Activated T-cell treated with anti-CD3 and anti-CD28 coated beads, Interleukin-2, amount 50 U/mL, for 72 hours (primary cell): ENCODE measurements at regions not wholly inside any gene's neighbourhood (a gene's known extent, or its start where the extent isn't known, plus 50 kb on each side); places are given as distances from the start of the nearest gene placed in this dataset.
"Not testable (repeated sequence)": the region's sequence is repeated elsewhere in the genome, so short reads cannot be mapped to it uniquely, and the experiment has no call there.

Experiments
- ATAC-seq, 2 donors: fragments of 150-1000 bp; cut with Tn5 transposase; replicated peaks in 1 of 2; 2 replicates each; pipeline ENCODE4 v1.10.0; 2021; ENCODE audit warnings: moderate library complexity in 2 of 2, mild to moderate bottlenecking in 1 of 2
- DNase-seq, 2 donors: peaks; one replicate each; pipeline ENCODE4 v3.0.0; 2021 to 2022; ENCODE audit warnings: mixed read lengths in 1 of 2
- H3K27ac Mint-ChIP-seq: one replicate; pipeline ENCODE4 v1.8.0; 2022; ENCODE audit warnings: mild to moderate bottlenecking, moderate library complexity, mixed read lengths
- H3K27me3 Mint-ChIP-seq: one replicate; pipeline ENCODE4 v1.8.0; 2022; ENCODE audit warnings: low read depth, mixed read lengths
- H3K36me3 Mint-ChIP-seq, 2 donors: one replicate each; pipeline ENCODE4 v1.8.0; 2022; ENCODE audit warnings: mixed read lengths in 2 of 2, mild to moderate bottlenecking in 1 of 2; ENCODE audit not compliant: insufficient read depth in 2 of 2
- H3K4me1 Mint-ChIP-seq: one replicate; pipeline ENCODE4 v1.8.0; 2022; ENCODE audit warnings: low read depth, mixed read lengths
- H3K4me3 Mint-ChIP-seq, 2 donors: one replicate each; pipeline ENCODE4 v1.8.0; 2022; ENCODE audit warnings: mild to moderate bottlenecking in 2 of 2, mixed read lengths in 2 of 2, moderate library complexity in 2 of 2
- H3K9me3 Mint-ChIP-seq, 2 donors: one replicate each; pipeline ENCODE4 v1.8.0; 2022; ENCODE audit warnings: mixed read lengths in 2 of 2

GRCh38 chr14:22281447-22281874, 307.6 kb downstream of the DAD1 start:
- not testable (repeated sequence) for H3K4me1 Mint-ChIP-seq, H3K9me3 Mint-ChIP-seq, H3K27me3 Mint-ChIP-seq, ATAC-seq, DNase-seq, H3K27ac Mint-ChIP-seq, H3K36me3 Mint-ChIP-seq
- peak overlapping the region; percentile 81 to 82 for H3K4me3 Mint-ChIP-seq

- DNase-seq (no peak), ATAC-seq (no peak)
- no peaks in the 10 kb centered on the region for H3K36me3 Mint-ChIP-seq
- H3K9me3 Mint-ChIP-seq: no peaks in the 10 kb centered on the region
- peak overlapping the region; percentile 60 for H3K27ac Mint-ChIP-seq
- peak overlapping the region; percentile 81 to 82 for H3K4me3 Mint-ChIP-seq
- H3K27me3 Mint-ChIP-seq: no peaks in the 10 kb centered on the region
- no peaks in the 10 kb centered on the region for H3K4me1 Mint-ChIP-seq
These were observed 308.3 kb downstream of the DAD1 start for GRCh38 chr14:22280497-22281316.

GRCh38 chr14:22276913-22277816, 311.9 kb downstream of the DAD1 start:
- DNase-seq (no peak), ATAC-seq (no peak)
- Mint-ChIP-seq H3K9me3 (no peaks in the 10 kb centered on the region), H3K27ac (no peak overlapping the region), H3K4me3 (peak overlapping the region in 1 of 2 donors; percentile 11), H3K4me1 (no peaks in the 10 kb centered on the region), H3K36me3 (no peaks in the 10 kb centered on the region), H3K27me3 (no peaks in the 10 kb centered on the region)

GRCh38 chr14:22271838-22272799, 316.9 kb downstream of the DAD1 start:
- Mint-ChIP-seq H3K4me3 (peak overlapping the region; percentile 47 to 60), H3K9me3 (no peaks in the 10 kb centered on the region), H3K27ac (no peak overlapping the region), H3K36me3 (no peaks in the 10 kb centered on the region), H3K4me1 (peaks cover 5% of the 10 kb centered on the region), H3K27me3 (no peaks in the 10 kb centered on the region)
- DNase-seq (no peak), ATAC-seq (no peak)

GRCh38 chr14:22268875-22269274, 320.1 kb downstream of the DAD1 start:
- H3K4me1 Mint-ChIP-seq: peaks cover 5% of the 10 kb centered on the region
- peak overlapping the region; percentile 57 to 70 for H3K4me3 Mint-ChIP-seq
- no peaks in the 10 kb centered on the region for H3K9me3 Mint-ChIP-seq
- no peak for DNase-seq
- ATAC-seq: peak; percentile 63 to 74
- H3K27me3 Mint-ChIP-seq: no peaks in the 10 kb centered on the region
- H3K27ac Mint-ChIP-seq: peak overlapping the region; percentile 77
- H3K36me3 Mint-ChIP-seq: no peaks in the 10 kb centered on the region

GRCh38 chr14:22266683-22267082, 322.3 kb downstream of the DAD1 start:
- DNase-seq (no peak), ATAC-seq (peak; percentile 30 to 50)
- H3K4me3 Mint-ChIP-seq: no peak overlapping the region
- no peaks in the 10 kb centered on the region for H3K27me3 Mint-ChIP-seq
- H3K4me1 Mint-ChIP-seq: peaks cover 5% of the 10 kb centered on the region
- no peak overlapping the region for H3K27ac Mint-ChIP-seq
- no peaks in the 10 kb centered on the region for H3K36me3 Mint-ChIP-seq
- no peaks in the 10 kb centered on the region for H3K9me3 Mint-ChIP-seq

GRCh38 chr14:22266142-22266442, 322.9 kb downstream of the DAD1 start:
- DNase-seq (no peak), ATAC-seq (no peak)
- Mint-ChIP-seq H3K27ac (no peak overlapping the region), H3K4me1 (peaks cover 5% of the 10 kb centered on the region), H3K9me3 (no peaks in the 10 kb centered on the region), H3K36me3 (no peaks in the 10 kb centered on the region), H3K4me3 (peak overlapping the region; percentile 44 to 49), H3K27me3 (no peaks in the 10 kb centered on the region)

- Mint-ChIP-seq H3K27me3 (no peaks in the 10 kb centered on the region), H3K27ac (no peak overlapping the region), H3K36me3 (no peaks in the 10 kb centered on the region), H3K4me1 (peaks cover 5% of the 10 kb centered on the region), H3K9me3 (no peaks in the 10 kb centered on the region), H3K4me3 (peak overlapping the region; percentile 44 to 49)
- ATAC-seq (no peak), DNase-seq (no peak)
These were observed 323.5 kb downstream of the DAD1 start for GRCh38 chr14:22265319-22266141.

GRCh38 chr14:22264759-22265158, 324.3 kb downstream of the DAD1 start:
- H3K4me1 Mint-ChIP-seq: peaks cover 5% of the 10 kb centered on the region
- DNase-seq: no peak
- no peak for ATAC-seq
- no peaks in the 10 kb centered on the region for H3K9me3 Mint-ChIP-seq
- no peaks in the 10 kb centered on the region for H3K27me3 Mint-ChIP-seq
- H3K4me3 Mint-ChIP-seq: no peak overlapping the region
- H3K27ac Mint-ChIP-seq: no peak overlapping the region
- no peaks in the 10 kb centered on the region for H3K36me3 Mint-ChIP-seq

GRCh38 chr14:22263961-22264360, 325.1 kb downstream of the DAD1 start:
- ATAC-seq: no peak
- H3K27me3 Mint-ChIP-seq: no peaks in the 10 kb centered on the region
- H3K36me3 Mint-ChIP-seq: no peaks in the 10 kb centered on the region
- H3K4me3 Mint-ChIP-seq: no peak overlapping the region
- DNase-seq: no peak
- no peak overlapping the region for H3K27ac Mint-ChIP-seq
- peaks cover 2% of the 10 kb centered on the region for H3K4me1 Mint-ChIP-seq
- H3K9me3 Mint-ChIP-seq: no peaks in the 10 kb centered on the region

- no peaks in the 10 kb centered on the region for H3K9me3 Mint-ChIP-seq
These were observed 326.1 kb downstream of the DAD1 start for GRCh38 chr14:22262881-22263280.

More at GRCh38 chr14:22262881-22263280, 326.1 kb downstream of the DAD1 start:
- no peaks in the 10 kb centered on the region for H3K36me3 Mint-ChIP-seq
- ATAC-seq (no peak), DNase-seq (no peak)
- H3K4me1 Mint-ChIP-seq: no peaks in the 10 kb centered on the region
- H3K27ac Mint-ChIP-seq: no peak overlapping the region
- H3K4me3 Mint-ChIP-seq: no peak overlapping the region
- H3K27me3 Mint-ChIP-seq: no peaks in the 10 kb centered on the region
